Activated CD4-positive, alpha-beta T cell treated with anti-CD3 and anti-CD28 coated beads, Interleukin-2, amount 10 ng/mL, durations not matched to agents 24 days and 14 days (primary cell): ENCODE measurements at regions not wholly inside any gene's neighbourhood (a gene's known extent, or its start where the extent isn't known, plus 50 kb on each side); places are given as distances from the start of the nearest gene placed in this dataset.

Source experiments
- DNase-seq: peaks from one replicate; pipeline ENCODE4 v3.0.0; 2022
- H3K27ac Mint-ChIP-seq: one replicate; pipeline ENCODE4 v1.8.0; 2022; ENCODE audit warnings: mild to moderate bottlenecking, mixed read lengths
- H3K27me3 Mint-ChIP-seq: one replicate; pipeline ENCODE4 v1.8.0; 2022; ENCODE audit warnings: mixed read lengths
- H3K36me3 Mint-ChIP-seq: one replicate; pipeline ENCODE4 v1.8.0; 2022; ENCODE audit warnings: low read depth, mild to moderate bottlenecking, mixed read lengths
- H3K4me1 Mint-ChIP-seq: one replicate; pipeline ENCODE4 v1.8.0; 2021; ENCODE audit warnings: mixed read lengths
- H3K4me3 Mint-ChIP-seq: one replicate; pipeline ENCODE4 v1.8.0; 2022; ENCODE audit warnings: mild to moderate bottlenecking, moderate library complexity, mixed read lengths
- H3K9me3 Mint-ChIP-seq: one replicate; pipeline ENCODE4 v1.8.0; 2021; ENCODE audit warnings: mixed read lengths
- intact Hi-C: fragments of 100-400 bp; cut with micrococcal nuclease; formaldehyde crosslinking; loops from one replicate; pipeline ENCODE4 v1.15.1; 2023

DNA sequence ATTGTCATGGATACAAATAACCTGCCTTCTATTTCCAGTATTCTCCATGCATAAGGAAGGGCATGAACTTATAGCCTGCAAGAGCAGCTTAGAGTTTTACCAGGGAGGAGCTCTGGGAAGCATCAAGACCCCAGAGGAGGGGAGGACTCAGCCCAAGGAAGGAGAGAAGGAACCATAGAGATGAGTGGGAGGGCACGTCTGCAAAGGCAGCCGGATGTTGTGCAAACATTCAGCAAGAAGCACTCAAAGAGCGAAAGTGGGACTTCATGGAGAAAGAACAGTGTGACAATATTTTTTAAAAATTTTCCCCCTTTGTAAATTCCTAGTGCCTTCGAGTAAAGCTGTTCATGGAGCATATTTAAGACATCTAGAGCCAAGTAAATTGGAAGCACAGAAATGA is 270.1 kb upstream of the PTGER4 start:
- no peaks in the 10 kb centered on the region for H3K27me3 Mint-ChIP-seq
- intact Hi-C loops = loop anchor here (10.0 kb wide), 3 partner anchors 345 to 1235 kb away; partner anchors contain the start of genes RPL37 and TTC33
- peak; percentile 87 for DNase-seq
- peak overlapping the region; percentile 93 for H3K27ac Mint-ChIP-seq
- peaks cover 57% of the 10 kb centered on the region for H3K4me1 Mint-ChIP-seq
- peak overlapping the region; percentile 82 for H3K4me3 Mint-ChIP-seq
- peaks cover 5% of the 10 kb centered on the region for H3K9me3 Mint-ChIP-seq
- peaks cover 7% of the 10 kb centered on the region for H3K36me3 Mint-ChIP-seq

GRCh38 chr5:40406741-40407211 is 272.9 kb upstream of the PTGER4 start:
- H3K27ac Mint-ChIP-seq = peak overlapping the region; percentile 99
- H3K9me3 Mint-ChIP-seq = peaks cover 9% of the 10 kb centered on the region
- H3K4me3 Mint-ChIP-seq = peak overlapping the region; percentile 74
- H3K4me1 Mint-ChIP-seq = peaks cover 77% of the 10 kb centered on the region
- peaks cover 7% of the 10 kb centered on the region for H3K36me3 Mint-ChIP-seq
- H3K27me3 Mint-ChIP-seq = no peaks in the 10 kb centered on the region
- peak; percentile 82 for DNase-seq
- intact Hi-C loops = loop anchor here (1.0 to 10.0 kb wide), 8 partner anchors 22 to 1232 kb away; partner anchors contain the start of genes RPL37 and TTC33

- Mint-ChIP-seq H3K9me3 (peaks cover 3% of the 10 kb centered on the region), H3K27ac (peak overlapping the region; percentile 99), H3K4me1 (peaks cover 78% of the 10 kb centered on the region), H3K27me3 (no peaks in the 10 kb centered on the region), H3K36me3 (peaks cover 7% of the 10 kb centered on the region), H3K4me3 (peak overlapping the region; percentile 74)
- DNase-seq = peak; percentile 83
- intact Hi-C loops = loop anchor here (1.0 to 10.0 kb wide), 9 partner anchors 22 to 1231 kb away; partner anchors contain the start of genes RPL37 and TTC33
Measured at GRCh38 chr5:40405996-40406740, 273.5 kb upstream of the PTGER4 start.

- Mint-ChIP-seq H3K4me1 (peaks cover 70% of the 10 kb centered on the region), H3K36me3 (peaks cover 7% of the 10 kb centered on the region), H3K9me3 (peaks cover 3% of the 10 kb centered on the region), H3K4me3 (peak overlapping the region; percentile 31), H3K27ac (peak overlapping the region; percentile 99), H3K27me3 (no peaks in the 10 kb centered on the region)
- DNase-seq = no peak
- intact Hi-C loops = loop anchor here (2.0 to 10.0 kb wide), 4 partner anchors 350 to 1230 kb away; partner anchors contain the start of genes RPL37 and TTC33
Measured at GRCh38 chr5:40405230-40405629, 274.5 kb upstream of the PTGER4 start.

DNA sequence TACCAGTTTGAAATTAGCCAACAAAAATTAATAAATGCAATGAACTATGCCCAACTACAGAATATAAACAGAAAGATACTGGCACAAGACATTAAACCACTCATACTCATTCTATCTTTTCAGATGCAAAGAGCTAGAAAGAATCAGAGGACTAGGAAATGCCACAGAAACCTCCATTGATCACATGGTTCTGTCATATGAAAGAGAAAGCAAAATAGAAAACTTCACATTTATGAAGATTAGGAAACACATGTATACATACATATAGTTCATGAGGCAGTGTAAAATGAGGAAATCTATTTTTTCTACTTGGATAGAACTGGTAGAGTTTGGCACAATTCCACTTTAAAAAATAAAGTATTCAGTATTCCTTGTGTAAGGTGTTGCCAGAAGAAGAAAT is 275.1 kb upstream of the PTGER4 start:
- peak overlapping the region; percentile 21 for H3K4me3 Mint-ChIP-seq
- intact Hi-C loops = loop anchor here (2.0 to 10.0 kb wide), 4 partner anchors 350 to 1230 kb away; partner anchors contain the start of genes RPL37 and TTC33
- DNase-seq = peak; percentile 80
- H3K36me3 Mint-ChIP-seq = peaks cover 7% of the 10 kb centered on the region
- H3K27ac Mint-ChIP-seq = peak overlapping the region; percentile 75
- peaks cover 71% of the 10 kb centered on the region for H3K4me1 Mint-ChIP-seq
- H3K27me3 Mint-ChIP-seq = no peaks in the 10 kb centered on the region
- H3K9me3 Mint-ChIP-seq = peaks cover 3% of the 10 kb centered on the region

- peak; percentile 73 for DNase-seq
- Mint-ChIP-seq H3K4me3 (peak overlapping the region; percentile 12), H3K27me3 (no peaks in the 10 kb centered on the region), H3K4me1 (peaks cover 65% of the 10 kb centered on the region), H3K36me3 (peaks cover 6% of the 10 kb centered on the region), H3K9me3 (peaks cover 3% of the 10 kb centered on the region), H3K27ac (peak overlapping the region; percentile 80)
- intact Hi-C loops = loop anchor here (1.0 to 10.0 kb wide), 4 partner anchors 18 to 1227 kb away; partner anchors contain the start of genes RPL37 and TTC33
Measured at GRCh38 chr5:40402007-40402364, 277.7 kb upstream of the PTGER4 start.

DNA sequence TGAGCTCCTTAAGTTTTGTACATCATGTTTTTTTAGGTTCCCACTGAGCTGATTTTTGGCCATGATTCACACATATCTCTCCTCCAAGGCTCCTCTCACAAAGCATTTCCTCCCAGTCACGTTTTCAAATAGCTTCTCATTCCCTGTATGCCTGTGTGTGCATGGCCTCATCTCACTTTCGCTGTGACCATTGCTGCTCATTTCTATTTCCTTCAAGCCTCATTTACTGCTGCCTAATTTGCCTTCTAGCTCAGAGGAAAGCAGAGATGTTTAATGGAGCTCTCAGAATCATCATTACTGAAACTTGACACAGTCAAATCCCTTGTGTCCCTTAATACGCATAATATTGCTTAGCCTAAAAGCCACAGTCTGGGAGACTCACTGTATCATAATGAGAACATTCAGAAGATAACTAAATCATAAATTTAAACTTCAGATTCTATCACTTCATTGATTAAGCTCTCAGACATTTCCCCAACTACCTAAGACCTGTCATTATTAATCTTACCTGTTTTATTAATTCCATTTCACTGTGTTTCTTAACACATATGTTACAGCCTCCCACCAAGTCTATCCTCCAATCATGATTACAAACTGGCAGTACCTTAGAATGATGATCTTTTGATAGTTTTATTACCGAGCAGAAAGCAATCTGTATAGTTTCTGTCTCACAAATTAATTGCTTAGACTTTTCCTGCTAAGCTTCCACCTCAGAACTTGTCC is 278.3 kb upstream of the PTGER4 start:
- intact Hi-C loops = loop anchor here (1.0 to 10.0 kb wide), 4 partner anchors 17 to 1227 kb away; partner anchors contain the start of genes RPL37 and TTC33
- Mint-ChIP-seq H3K4me1 (peaks cover 59% of the 10 kb centered on the region), H3K27me3 (no peaks in the 10 kb centered on the region), H3K4me3 (peak overlapping the region; percentile 12), H3K36me3 (peaks cover under 1% of the 10 kb centered on the region), H3K9me3 (peaks cover 3% of the 10 kb centered on the region), H3K27ac (peak overlapping the region; percentile 80)
- no peak for DNase-seq

GRCh38 chr5:40400245-40400644 is 279.5 kb upstream of the PTGER4 start:
- peaks cover 50% of the 10 kb centered on the region for H3K4me1 Mint-ChIP-seq
- H3K27me3 Mint-ChIP-seq = no peaks in the 10 kb centered on the region
- no peak overlapping the region for H3K4me3 Mint-ChIP-seq
- H3K9me3 Mint-ChIP-seq = peaks cover 3% of the 10 kb centered on the region
- DNase-seq = no peak
- H3K27ac Mint-ChIP-seq = no peak overlapping the region
- intact Hi-C loops = loop anchor here (10.0 kb wide), 3 partner anchors 355 to 1225 kb away; partner anchors contain the start of genes RPL37 and TTC33
- no peaks in the 10 kb centered on the region for H3K36me3 Mint-ChIP-seq

GRCh38 chr5:40399349-40399748 is 280.4 kb upstream of the PTGER4 start:
- Mint-ChIP-seq H3K4me3 (no peak overlapping the region), H3K27me3 (no peaks in the 10 kb centered on the region), H3K4me1 (peaks cover 42% of the 10 kb centered on the region), H3K36me3 (no peaks in the 10 kb centered on the region), H3K9me3 (peaks cover 3% of the 10 kb centered on the region), H3K27ac (no peak overlapping the region)
- no peak for DNase-seq
- intact Hi-C loops = no loop called here

- no peak overlapping the region for H3K4me3 Mint-ChIP-seq
- H3K36me3 Mint-ChIP-seq = no peaks in the 10 kb centered on the region
- DNase-seq = no peak
- H3K27me3 Mint-ChIP-seq = no peaks in the 10 kb centered on the region
- H3K4me1 Mint-ChIP-seq = peaks cover 33% of the 10 kb centered on the region
- intact Hi-C loops = loop anchor here (1.0 kb wide), 1 partner anchor 9 kb away; no protein-coding TSS in a partner anchor
- no peaks in the 10 kb centered on the region for H3K9me3 Mint-ChIP-seq
- no peak overlapping the region for H3K27ac Mint-ChIP-seq
Measured at GRCh38 chr5:40397976-40398375, 281.7 kb upstream of the PTGER4 start.

- no peaks in the 10 kb centered on the region for H3K36me3 Mint-ChIP-seq
- DNase-seq = no peak
- H3K4me1 Mint-ChIP-seq = peaks cover 30% of the 10 kb centered on the region
- no peak overlapping the region for H3K4me3 Mint-ChIP-seq
- intact Hi-C loops = no loop called here
- no peaks in the 10 kb centered on the region for H3K9me3 Mint-ChIP-seq
- H3K27me3 Mint-ChIP-seq = no peaks in the 10 kb centered on the region
- H3K27ac Mint-ChIP-seq = no peak overlapping the region
Measured at GRCh38 chr5:40397091-40397490, 282.6 kb upstream of the PTGER4 start.

DNA sequence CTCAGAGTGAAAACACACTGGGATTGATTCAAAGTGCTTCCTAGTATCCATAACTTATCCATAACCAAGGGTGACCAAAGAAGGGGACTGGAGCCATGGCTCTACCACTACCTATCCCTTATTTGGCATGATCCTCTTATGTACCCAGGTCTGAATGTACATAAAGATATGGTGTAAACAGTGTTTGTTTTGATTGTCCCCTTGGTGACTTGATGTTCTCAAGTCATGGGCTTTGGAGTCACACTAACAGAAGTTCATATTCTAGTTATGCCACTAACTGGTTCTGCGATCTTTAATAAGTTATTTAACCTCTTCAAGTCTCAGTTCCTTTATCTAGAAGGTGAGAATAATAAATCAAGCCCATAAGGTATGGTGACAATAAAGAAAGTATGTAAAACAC is 283.4 kb upstream of the PTGER4 start:
- H3K4me3 Mint-ChIP-seq = no peak overlapping the region
- no peaks in the 10 kb centered on the region for H3K9me3 Mint-ChIP-seq
- intact Hi-C loops = no loop called here
- H3K4me1 Mint-ChIP-seq = peaks cover 22% of the 10 kb centered on the region
- H3K27ac Mint-ChIP-seq = no peak overlapping the region
- no peak for DNase-seq
- H3K27me3 Mint-ChIP-seq = no peaks in the 10 kb centered on the region
- no peaks in the 10 kb centered on the region for H3K36me3 Mint-ChIP-seq

DNA sequence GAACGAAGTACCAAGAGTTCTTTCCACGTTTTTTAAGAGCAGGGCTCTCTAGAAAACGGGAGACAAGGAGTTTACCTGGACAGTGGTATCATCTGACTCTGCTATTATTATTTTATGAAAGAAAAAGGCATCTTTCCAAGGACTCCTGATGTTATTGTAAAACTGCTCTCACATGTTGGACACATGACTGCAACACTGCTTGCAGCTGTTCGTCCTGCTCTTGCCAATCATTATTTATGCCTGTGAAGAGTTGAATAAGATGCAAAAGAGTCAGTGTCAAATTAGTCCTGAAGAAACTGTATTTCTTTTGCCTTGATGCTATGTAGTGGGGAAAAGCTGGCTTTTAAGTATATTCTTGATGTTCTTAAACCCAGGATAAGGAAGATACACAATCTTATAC is 284.5 kb upstream of the PTGER4 start:
- intact Hi-C loops = no loop called here
- peaks cover 22% of the 10 kb centered on the region for H3K4me1 Mint-ChIP-seq
- H3K27ac Mint-ChIP-seq = no peak overlapping the region
- H3K27me3 Mint-ChIP-seq = no peaks in the 10 kb centered on the region
- no peaks in the 10 kb centered on the region for H3K36me3 Mint-ChIP-seq
- no peak for DNase-seq
- H3K4me3 Mint-ChIP-seq = no peak overlapping the region
- no peaks in the 10 kb centered on the region for H3K9me3 Mint-ChIP-seq

- no peaks in the 10 kb centered on the region for H3K9me3 Mint-ChIP-seq
- no peaks in the 10 kb centered on the region for H3K27me3 Mint-ChIP-seq
- no peak for DNase-seq
- no peak overlapping the region for H3K27ac Mint-ChIP-seq
- no peak overlapping the region for H3K4me3 Mint-ChIP-seq
- H3K4me1 Mint-ChIP-seq = peaks cover 23% of the 10 kb centered on the region
- intact Hi-C loops = no loop called here
- no peaks in the 10 kb centered on the region for H3K36me3 Mint-ChIP-seq
Measured at GRCh38 chr5:40394698-40395097, 285.0 kb upstream of the PTGER4 start.
